ENCODE measurements at regions not wholly inside any gene's neighbourhood (a gene's known extent, or its start where the extent isn't known, plus 50 kb on each side); places are given as distances from the start of the nearest gene placed in this dataset.

- DNase-seq: no peak
Observed at GRCh38 chr13:89239361-89240127, 1568.4 kb downstream of the SLITRK5 start.

GRCh38 chr13:89255844-89256406 is 1584.8 kb downstream of the SLITRK5 start:
- no peak for DNase-seq

GRCh38 chr13:89267734-89268133 is 1596.6 kb downstream of the SLITRK5 start:
- DNase-seq: no peak

GRCh38 chr13:89269737-89270136 is 1598.6 kb downstream of the SLITRK5 start:
- DNase-seq: no peak

GRCh38 chr13:89270736-89271135 is 1599.6 kb downstream of the SLITRK5 start:
- DNase-seq: no peak

GRCh38 chr13:89279374-89279773 is 1608.2 kb downstream of the SLITRK5 start:
- no peak for DNase-seq

GRCh38 chr13:89281331-89281730 is 1610.2 kb downstream of the SLITRK5 start:
- DNase-seq: no peak

- no peak for DNase-seq
Observed at GRCh38 chr13:89282241-89282640, 1611.1 kb downstream of the SLITRK5 start.

GRCh38 chr13:89287381-89287780 is 1616.2 kb downstream of the SLITRK5 start:
- DNase-seq: no peak

GRCh38 chr13:89294115-89294867 is 1623.1 kb downstream of the SLITRK5 start:
- no peak for DNase-seq

- DNase-seq: no peak
Observed at GRCh38 chr13:89307278-89307677, 1636.1 kb downstream of the SLITRK5 start.

GRCh38 chr13:89310943-89311672 is 1639.9 kb downstream of the SLITRK5 start:
- no peak for DNase-seq

- DNase-seq: no peak
Observed at GRCh38 chr13:89315287-89315686, 1644.1 kb downstream of the SLITRK5 start.

- no peak for DNase-seq
Observed at GRCh38 chr13:89322466-89322865, 1651.3 kb downstream of the SLITRK5 start.

- DNase-seq: no peak
Observed at GRCh38 chr13:89324582-89324981, 1653.4 kb downstream of the SLITRK5 start.

- DNase-seq: no peak
Observed at GRCh38 chr13:89343165-89343564, 1672.0 kb downstream of the SLITRK5 start.

GRCh38 chr13:89352384-89352783 is 1681.2 kb downstream of the SLITRK5 start:
- DNase-seq: no peak

- no peak for DNase-seq
Observed at GRCh38 chr13:89361909-89362308, 1690.7 kb downstream of the SLITRK5 start.

GRCh38 chr13:89363144-89363543 is 1692.0 kb downstream of the SLITRK5 start:
- DNase-seq: no peak

GRCh38 chr13:89372193-89372592 is 1701.0 kb downstream of the SLITRK5 start:
- DNase-seq: no peak

GRCh38 chr13:89375839-89376238 is 1704.7 kb downstream of the SLITRK5 start:
- no peak for DNase-seq

GRCh38 chr13:89380101-89380500 is 1708.9 kb downstream of the SLITRK5 start:
- no peak for DNase-seq

- DNase-seq: no peak
Observed at GRCh38 chr13:89382981-89383380, 1711.8 kb downstream of the SLITRK5 start.

All from MV-4-11 (cell line).